Cardiac muscle cell (in vitro differentiated cells and primary cell): ENCODE measurements at regions not wholly inside any gene's neighbourhood (a gene's known extent, or its start where the extent isn't known, plus 50 kb on each side); places are given as distances from the start of the nearest gene placed in this dataset.

Experiments used
- DNase-seq, 2 donors: peaks; one replicate each; pipeline versions ENCODE4 v3.0.0 to v3.0.0-alpha.2; 2010 to 2017; ENCODE audit warnings: low read depth in 1 of 2, low spot score in 1 of 2
- H3K27ac ChIP-seq: fragments of 200-600 bp; sonication (generic); 2 replicates; pipeline ENCODE4 v1.5.1; 2016
- H3K27me3 ChIP-seq: fragments of 200-600 bp; sonication (generic); 2 replicates; pipeline ENCODE4 v1.6.0; 2016; ENCODE audit warnings: control low read depth
- H3K36me3 ChIP-seq: fragments of 200-600 bp; sonication (generic); 2 replicates; pipeline ENCODE4 v1.5.1; 2016; ENCODE audit warnings: control low read depth
- H3K4me1 ChIP-seq: fragments of 200-600 bp; sonication (generic); 2 replicates; pipeline ENCODE4 v1.8.1; 2017; ENCODE audit warnings: low read depth, mild to moderate bottlenecking, mixed run types
- H3K4me3 ChIP-seq: fragments of 200-600 bp; sonication (generic); 2 replicates; pipeline ENCODE4 v1.5.1; 2016; ENCODE audit warnings: mild to moderate bottlenecking
- H3K9me3 ChIP-seq: fragments of 200-600 bp; sonication (generic); 2 replicates; pipeline ENCODE4 v1.5.1; 2017; ENCODE audit warnings: low read depth, mild to moderate bottlenecking, control low read depth
- CTCF ChIP-seq: IDR thresholded peaks from 2 replicates; pipeline ENCODE4 v1.5.1; 2012; ENCODE audit warnings: low read depth, mild to moderate bottlenecking, low read length

- no peak for TF ChIP-seq CTCF
- no peaks in the 10 kb centered on the region for H3K4me1 ChIP-seq
- no peaks in the 10 kb centered on the region for H3K27me3 ChIP-seq
- DNase-seq, result no peak
- H3K9me3 ChIP-seq, result no peaks in the 10 kb centered on the region
- no peak overlapping the region for H3K4me3 ChIP-seq
- no peak overlapping the region for H3K27ac ChIP-seq
- H3K36me3 ChIP-seq, result no peaks in the 10 kb centered on the region
Observed at GRCh38 chr1:194544012-194544411, 1357.6 kb upstream of the B3GALT2 start.

- DNase-seq, result no peak
- H3K9me3 ChIP-seq, result no peaks in the 10 kb centered on the region
- no peak for TF ChIP-seq CTCF
Observed at GRCh38 chr1:194538453-194538852, 1352.0 kb upstream of the B3GALT2 start.

GRCh38 chr1:194537521-194537920 lies 1351.1 kb upstream of the B3GALT2 start:
- Histone ChIP-seq H3K27ac (no peak overlapping the region), H3K4me1 (no peaks in the 10 kb centered on the region), H3K27me3 (no peaks in the 10 kb centered on the region), H3K4me3 (no peak overlapping the region), H3K9me3 (no peaks in the 10 kb centered on the region), H3K36me3 (no peaks in the 10 kb centered on the region)
- no peak for TF ChIP-seq CTCF
- DNase-seq, result no peak

More at GRCh38 chr1:194538453-194538852, 1352.0 kb upstream of the B3GALT2 start:
- H3K27me3 ChIP-seq, result no peaks in the 10 kb centered on the region
- no peaks in the 10 kb centered on the region for H3K4me1 ChIP-seq
- H3K36me3 ChIP-seq, result no peaks in the 10 kb centered on the region
- H3K27ac ChIP-seq, result no peak overlapping the region
- no peak overlapping the region for H3K4me3 ChIP-seq

- no peak overlapping the region for H3K4me3 ChIP-seq
- no peak for DNase-seq
- no peaks in the 10 kb centered on the region for H3K27me3 ChIP-seq
- no peaks in the 10 kb centered on the region for H3K4me1 ChIP-seq
- no peak for TF ChIP-seq CTCF
- no peaks in the 10 kb centered on the region for H3K9me3 ChIP-seq
- no peak overlapping the region for H3K27ac ChIP-seq
- no peaks in the 10 kb centered on the region for H3K36me3 ChIP-seq
Observed at GRCh38 chr1:194535369-194535768, 1349.0 kb upstream of the B3GALT2 start.

GRCh38 chr1:194534784-194535183 lies 1348.4 kb upstream of the B3GALT2 start:
- TF ChIP-seq CTCF, result no peak
- no peaks in the 10 kb centered on the region for H3K4me1 ChIP-seq
- no peak for DNase-seq
- H3K36me3 ChIP-seq, result no peaks in the 10 kb centered on the region
- H3K9me3 ChIP-seq, result no peaks in the 10 kb centered on the region
- no peak overlapping the region for H3K4me3 ChIP-seq
- H3K27me3 ChIP-seq, result no peaks in the 10 kb centered on the region
- no peak overlapping the region for H3K27ac ChIP-seq

- no peak for TF ChIP-seq CTCF
- H3K4me3 ChIP-seq, result no peak overlapping the region
- DNase-seq, result no peak
- H3K27ac ChIP-seq, result no peak overlapping the region
- no peaks in the 10 kb centered on the region for H3K27me3 ChIP-seq
- H3K9me3 ChIP-seq, result no peaks in the 10 kb centered on the region
- H3K36me3 ChIP-seq, result no peaks in the 10 kb centered on the region
- no peaks in the 10 kb centered on the region for H3K4me1 ChIP-seq
Observed at GRCh38 chr1:194533641-194534040, 1347.2 kb upstream of the B3GALT2 start.
